Hypothalamus (tissue), 51 donors: ENCODE measurements at regions not wholly inside any gene's neighbourhood (a gene's known extent, or its start where the extent isn't known, plus 50 kb on each side); places are given as distances from the start of the nearest gene placed in this dataset.
"Not testable (repeated sequence)": the region's sequence is repeated elsewhere in the genome, so short reads cannot be mapped to it uniquely, and the experiment has no call there.

Experiments
- DNase-seq, 51 donors: peaks; one replicate each; lab custom pipeline; 2025; lab: John Stamatoyannopoulos, UW

DNA sequence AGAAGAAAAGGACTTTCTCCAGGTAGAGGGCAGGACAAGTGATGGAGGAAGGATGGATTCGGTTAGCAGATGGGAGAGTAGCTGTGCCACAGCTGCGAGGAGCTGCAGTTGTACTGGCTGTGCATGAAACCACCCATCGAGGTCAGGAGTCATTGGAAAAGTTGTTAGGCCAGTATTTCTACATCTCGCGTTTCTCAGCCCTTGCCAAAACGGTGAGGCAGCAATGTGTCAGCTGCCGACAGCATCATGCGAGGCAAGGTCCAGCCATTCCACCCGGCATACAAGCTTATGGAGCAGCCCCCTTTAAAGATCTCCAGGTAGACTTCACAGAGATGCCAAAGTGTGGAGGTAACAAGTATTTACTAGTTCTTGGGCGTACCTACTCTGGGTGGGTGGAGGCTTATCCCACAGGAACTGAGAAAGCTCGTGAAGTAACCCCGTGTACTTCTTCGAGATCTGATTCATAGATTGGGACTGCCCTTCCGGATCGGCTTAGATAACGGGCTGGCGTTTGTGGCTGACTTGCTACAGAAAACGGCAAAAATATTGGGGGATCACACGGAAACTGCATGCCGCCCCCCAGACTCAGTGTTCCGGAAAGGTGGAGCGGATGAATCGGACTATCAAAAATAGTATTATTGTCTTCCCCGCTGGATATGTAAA is 105.0 kb upstream of the HMX1 start:
- not testable (repeated sequence) for DNase-seq

DNA sequence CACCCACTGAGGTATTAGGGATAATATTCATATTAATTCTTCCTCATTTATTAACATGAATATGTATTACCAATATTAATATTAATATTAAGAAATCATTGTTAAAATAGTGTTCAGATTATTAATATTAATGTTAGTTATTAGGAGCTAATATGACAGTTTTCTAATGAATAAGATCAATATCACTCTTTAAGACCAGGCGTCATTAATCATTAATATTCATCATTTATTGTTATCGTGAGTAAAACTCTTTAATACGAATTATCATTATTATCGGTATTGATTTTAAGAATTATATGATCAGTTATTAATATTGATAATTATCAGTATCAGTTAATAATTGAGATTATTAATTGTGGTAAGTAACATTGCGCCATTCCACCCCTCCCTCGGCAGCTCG is 101.0 kb upstream of the HMX1 start:
- not testable (repeated sequence) for DNase-seq

DNA sequence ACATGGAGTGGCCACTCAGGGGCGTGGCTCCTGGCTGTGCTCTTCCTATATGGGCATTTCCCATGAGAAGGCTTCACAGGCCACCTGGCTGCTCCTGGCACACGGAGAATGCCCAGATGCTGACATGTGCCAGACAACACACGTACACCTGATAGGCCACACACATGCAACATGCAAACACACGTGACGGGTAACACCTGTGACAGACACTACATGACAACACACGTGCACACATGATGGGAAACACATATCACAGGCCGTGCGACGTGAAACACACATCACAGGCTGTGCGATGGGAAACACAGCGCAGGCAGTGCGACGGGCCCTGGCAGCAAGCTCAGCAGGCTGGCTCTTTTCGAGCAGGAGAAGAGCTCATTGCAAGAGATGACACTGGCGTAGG is 94.3 kb upstream of the HMX1 start:
- DNase-seq = not testable (repeated sequence)

DNA sequence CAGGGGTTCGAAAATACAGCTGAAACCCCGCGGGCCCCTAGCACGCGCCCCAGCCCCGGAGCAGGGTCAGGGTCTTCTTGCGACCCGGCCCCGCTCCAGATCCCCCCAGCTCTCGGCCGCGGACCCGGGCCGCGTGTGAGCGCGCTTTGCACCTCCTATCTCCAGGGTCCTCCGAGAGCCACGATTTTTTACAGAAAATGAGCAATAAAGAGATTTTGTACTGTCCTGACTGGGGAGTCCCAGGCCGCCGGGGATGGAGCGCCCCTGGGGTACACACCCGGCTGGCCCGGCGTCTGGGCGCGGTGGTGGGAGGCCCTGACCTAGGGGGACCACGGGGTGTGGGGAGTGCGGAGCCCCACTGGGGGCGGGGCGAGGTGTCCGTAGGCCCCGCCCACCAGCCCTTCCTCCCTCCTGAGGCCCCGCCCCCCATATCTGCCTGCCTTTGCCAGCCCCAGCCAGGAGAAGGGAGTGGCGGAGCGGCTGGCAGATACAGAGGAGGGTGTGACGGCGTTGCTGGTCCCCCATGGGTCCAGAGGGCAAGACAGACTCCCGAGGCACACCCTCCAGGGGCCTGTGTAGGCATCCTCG is 92.7 kb upstream of the HMX1 start:
- DNase-seq = not testable (repeated sequence)

DNA sequence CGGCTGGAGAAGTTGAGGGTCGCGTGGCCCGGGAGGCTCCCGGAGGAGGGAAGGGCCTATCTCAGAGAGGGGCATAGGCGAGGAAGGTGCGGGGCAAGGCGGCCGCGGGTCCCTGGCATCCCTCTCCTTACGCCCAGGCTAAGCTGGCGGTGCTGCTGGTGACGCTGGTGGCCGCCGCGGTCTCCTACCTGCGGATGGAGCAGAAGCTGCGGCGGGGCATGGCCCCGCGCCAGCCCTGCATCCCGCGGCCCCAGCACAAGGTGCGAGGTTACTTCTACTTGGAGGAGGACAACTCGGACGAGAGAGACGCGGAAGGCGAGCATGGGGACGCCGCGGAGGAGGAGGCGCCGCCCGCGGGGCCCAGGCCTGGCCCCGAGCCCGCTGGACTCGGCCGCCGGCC is 91.9 kb upstream of the HMX1 start:
- DNase-seq = not testable (repeated sequence)

DNA sequence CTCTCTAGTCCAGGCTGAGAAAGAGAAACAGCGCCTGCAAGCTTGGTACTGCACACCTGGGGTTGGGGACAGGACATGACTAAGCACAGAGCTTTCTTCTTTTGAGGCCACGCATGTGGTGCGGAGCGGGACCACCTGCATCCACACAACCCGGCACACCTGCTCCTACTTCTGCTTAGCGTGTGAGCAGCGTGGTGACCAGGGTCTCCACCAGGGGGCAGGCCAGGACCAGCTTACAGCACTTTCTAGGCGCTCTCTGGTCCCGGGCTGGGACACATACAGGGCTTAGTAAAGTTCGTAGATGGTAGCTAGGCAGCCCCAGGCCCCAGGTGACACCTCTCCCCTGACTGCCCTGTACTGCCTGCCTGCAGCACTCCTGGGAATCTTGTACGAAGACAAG is 89.7 kb upstream of the HMX1 start:
- peak in 31 of 51 donors; percentile 1 to 73 (median 33) for DNase-seq

DNA sequence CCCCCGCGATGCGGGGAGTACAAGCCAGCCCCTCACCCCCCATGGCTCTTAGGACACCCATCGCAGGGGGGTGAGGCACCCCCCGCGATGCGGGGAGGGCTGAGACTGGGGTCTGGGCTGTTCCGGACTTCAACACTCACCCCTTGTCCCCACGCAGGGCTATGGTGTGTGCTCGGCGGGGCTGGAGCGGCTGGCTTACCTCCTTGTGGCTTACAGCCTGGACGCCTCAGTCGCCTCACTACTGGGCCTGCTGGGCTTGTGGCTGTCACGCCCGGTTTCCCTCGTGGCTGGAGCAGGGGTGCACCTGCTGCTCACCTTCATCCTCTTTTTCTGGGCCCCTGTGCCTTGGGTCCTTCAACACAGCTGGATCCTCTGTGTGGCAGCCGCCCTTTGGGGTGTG is 87.8 kb upstream of the HMX1 start:
- DNase-seq = not testable (repeated sequence)

DNA sequence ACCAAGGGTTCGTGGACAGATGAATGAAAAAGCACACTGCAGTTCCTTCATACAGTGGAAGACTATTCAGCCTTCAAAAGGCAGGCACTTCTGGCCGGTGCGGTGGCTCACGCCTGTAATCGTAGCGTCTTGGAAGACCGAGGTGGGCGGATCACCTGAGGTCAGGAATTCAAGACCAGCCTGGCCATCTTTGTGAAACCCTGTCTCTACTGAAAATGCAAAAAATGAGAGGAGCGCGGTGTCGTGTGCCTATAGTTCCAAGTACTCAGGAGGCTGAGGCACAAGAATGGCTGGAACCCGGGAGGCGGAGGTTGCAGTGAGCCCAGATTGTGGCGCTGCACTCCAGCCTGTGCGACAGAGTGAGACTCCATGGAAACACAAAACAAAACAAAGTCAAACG is 82.4 kb upstream of the HMX1 start:
- DNase-seq = not testable (repeated sequence)

DNA sequence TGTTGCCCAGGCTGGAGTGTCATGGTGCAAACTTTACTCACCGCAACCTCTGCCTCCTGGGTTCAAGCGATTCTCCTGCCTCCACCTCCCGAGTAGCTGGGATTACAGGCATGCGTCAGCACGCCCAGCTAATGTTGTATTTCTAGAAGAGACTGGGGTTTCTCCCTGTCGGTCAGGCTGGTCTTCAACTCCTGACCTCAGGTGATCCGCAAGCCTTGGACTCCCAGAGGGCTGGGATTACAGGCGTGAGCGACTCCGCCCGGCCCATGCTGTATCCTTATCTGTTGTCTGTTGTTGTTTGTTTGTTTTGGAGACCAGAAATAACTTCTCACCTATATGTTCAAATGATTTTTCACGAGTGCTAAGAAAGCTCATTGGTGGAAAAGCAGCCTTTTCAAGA is 81.2 kb upstream of the HMX1 start:
- not testable (repeated sequence) for DNase-seq

DNA sequence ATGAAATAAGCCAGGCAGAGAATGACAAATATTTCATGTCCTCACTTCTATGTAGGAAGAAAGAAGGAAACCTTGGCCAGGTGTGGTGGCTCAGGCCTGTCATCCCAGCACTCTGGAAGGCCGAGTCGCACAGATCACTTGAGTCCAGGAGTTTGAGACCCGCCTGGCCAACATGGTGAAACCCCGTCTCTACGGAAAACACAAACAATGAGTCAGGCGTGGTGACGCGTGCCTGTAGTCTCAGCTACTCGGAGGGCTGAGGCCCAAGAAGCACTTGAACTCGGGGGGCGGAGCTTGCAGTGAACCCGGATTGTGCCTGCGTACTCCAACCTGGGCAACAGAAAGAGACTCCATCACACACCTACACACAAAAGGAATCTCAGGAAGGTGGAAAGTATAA is 80.5 kb upstream of the HMX1 start:
- not testable (repeated sequence) for DNase-seq

DNA sequence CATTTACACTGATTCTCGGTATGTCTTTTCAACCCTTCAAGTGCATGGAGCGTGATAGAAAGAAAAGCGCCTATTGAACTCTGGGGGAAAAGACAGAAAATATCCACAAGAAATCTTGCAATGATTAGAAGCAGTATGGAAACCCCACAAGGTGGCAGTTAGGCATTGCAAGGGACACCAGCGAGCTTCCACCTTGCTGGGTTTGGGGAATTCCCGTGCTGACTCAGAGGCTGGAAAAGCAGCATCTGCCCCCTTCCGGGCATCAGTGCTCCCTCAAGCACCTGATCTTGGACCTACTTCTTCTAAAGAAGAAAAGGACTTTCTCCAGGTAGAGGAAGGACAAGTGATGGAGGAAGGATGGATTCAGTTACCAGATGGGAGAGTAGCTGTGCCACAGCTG is 73.9 kb upstream of the HMX1 start:
- not testable (repeated sequence) for DNase-seq

DNA sequence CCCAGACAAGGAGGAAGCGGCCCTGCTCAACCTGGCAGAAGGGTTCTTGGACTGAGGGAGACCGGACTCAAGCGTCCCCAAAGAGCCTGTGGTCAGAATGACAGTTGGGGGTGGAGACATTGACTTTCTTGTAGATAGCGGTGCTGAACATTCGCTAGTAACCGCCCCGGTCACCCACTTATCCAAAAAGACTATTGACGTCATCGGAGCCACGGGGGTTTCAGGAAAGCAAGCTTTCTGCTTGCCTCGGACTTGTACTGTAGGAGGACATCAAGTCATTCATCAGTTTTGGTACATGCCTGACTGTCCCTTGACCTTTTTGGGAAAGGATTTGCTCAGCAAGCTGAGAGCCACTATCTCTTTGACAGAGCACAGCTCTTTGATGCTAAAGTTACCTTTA is 71.7 kb upstream of the HMX1 start:
- not testable (repeated sequence) for DNase-seq

DNA sequence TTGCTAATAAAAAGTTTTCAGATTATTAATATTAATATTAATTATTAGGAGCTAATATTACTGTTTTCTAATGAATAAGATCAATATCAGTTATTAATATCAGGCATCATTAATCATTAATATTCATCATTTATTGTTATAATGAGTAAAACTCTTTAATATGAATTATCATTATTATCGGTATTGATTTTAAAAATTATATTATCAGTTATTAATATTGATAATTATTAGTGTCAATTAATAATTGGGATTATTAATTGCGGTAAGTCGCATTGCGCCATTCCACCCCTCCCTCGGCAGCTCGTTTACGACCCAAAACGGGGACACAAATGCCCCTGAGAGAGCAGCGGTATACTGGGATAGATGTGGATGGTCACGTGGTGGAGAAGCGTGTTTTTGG is 70.4 kb upstream of the HMX1 start:
- not testable (repeated sequence) for DNase-seq

DNA sequence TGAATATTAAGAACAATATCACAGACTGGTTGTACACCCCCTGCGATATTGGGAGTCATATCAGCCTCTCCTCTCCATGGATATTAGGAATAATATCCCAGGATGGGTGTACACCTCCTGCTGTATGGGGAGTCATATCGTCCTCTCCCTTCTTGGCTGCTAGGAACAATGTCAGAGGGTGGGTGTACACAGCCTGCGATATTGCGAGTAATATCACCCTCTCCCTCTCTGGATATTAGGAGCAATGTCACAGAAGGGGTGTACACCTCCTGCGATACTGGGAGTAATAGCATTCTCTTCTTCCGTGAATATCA is 69.8 kb upstream of the HMX1 start:
- DNase-seq = not testable (repeated sequence)

DNA sequence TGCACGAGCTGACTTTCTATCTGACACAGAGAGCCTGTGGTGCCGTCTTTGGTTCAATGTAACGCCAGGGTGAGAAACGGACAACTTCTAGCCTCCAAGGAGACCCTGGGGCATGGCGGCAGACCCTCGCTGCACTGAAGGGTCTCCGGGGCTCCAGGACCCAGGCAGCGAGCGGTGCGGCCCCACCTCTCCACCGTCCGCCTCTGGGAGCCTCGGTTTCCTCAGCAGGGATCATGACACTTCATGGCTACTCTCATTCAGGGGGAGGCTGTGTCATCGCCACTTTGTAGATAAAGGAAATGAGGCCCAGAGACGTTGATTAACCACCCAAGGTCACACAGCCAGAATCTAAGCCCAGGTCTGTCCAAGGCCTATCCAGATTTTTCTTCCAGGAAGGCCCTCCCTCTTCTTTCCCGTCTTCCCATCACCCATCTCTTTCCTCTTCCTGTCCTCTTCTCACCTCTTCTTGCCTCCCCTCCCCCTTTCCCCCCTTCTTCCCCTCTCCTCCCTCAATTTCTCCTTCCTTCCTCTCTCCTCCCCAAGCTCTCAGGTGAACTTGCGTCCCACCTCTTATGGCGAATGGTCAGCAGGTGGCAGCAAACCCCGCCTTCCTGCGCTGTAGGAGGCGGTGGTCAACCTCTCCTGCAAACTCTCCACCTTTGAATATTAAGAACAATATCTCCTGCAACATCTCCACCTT is 69.3 kb upstream of the HMX1 start:
- no peak for DNase-seq

DNA sequence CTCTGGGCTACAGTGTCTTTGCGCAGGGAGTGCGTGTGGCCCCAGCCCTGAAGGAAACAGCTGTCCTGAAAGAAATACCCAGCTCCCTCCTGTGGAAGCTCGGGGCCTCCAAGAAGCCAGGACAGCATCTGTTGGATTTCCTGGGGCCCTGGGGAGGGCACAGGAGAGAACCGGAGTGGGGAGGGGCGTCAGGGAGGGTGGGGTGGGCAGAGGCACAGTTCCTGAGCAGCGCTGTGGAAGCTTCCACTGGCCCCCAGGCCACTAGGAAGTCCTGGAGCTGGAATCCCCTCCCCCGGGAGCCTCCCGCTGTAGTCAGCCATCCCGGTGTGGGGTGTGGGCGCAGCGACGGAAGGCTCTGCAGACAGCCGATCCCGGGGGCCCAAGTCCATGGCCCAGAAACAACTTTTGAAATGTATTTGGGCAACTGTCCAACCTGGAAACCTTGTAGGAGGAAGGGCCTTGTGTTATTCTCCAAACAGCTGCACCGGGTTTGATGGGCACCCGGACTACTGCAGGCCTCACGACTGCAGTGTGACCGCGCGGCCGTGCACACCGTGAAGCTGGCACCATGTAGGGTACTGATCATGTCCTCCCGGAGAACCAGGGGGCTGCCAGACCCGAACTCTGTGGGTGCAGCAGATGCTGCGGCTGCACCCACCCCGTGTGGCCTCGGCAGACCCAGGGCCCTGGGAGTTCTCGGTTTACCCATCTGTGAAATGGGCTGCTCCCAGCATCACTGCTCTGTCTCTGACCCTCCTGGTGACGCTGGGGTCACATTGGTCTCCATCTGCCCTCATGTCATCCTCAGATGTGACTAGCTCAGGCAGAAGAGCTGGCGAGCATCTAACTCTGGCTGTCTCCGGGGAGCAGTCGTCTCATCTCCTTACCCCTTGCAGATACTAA is 68.5 kb upstream of the HMX1 start:
- no peak for DNase-seq

DNA sequence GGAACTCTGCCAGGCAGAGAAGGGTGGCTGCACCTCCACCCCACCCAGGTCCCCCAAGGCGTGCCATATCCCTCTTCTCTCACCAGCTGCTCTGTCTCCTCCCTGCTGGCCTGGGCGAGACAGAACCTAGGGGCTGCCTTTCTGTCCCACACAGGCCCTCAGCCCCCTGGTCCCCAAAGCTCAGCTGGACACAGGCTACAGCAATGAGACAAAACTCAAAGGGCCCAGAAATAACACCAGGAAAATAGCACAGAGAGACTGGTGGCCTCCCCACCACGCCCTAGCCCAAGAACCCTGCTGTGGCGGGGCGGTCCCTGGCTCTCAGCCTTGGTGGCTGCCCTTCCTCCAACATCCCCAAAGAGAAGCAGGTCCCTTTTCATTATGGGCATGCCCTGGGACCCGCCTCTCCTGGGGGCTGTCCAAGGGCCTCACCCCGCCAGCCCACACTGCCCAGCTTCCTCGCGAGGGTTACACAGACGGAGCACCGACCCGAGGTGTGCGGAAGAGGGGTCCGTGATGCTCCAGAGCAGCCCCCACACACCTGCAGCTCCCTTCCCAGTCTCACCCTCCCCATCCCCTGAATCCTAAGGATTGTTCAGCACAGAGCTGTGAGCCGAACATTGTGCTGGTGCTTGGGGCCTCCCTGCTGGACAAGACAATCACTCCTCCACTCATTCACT is 67.7 kb upstream of the HMX1 start:
- DNase-seq = no peak

DNA sequence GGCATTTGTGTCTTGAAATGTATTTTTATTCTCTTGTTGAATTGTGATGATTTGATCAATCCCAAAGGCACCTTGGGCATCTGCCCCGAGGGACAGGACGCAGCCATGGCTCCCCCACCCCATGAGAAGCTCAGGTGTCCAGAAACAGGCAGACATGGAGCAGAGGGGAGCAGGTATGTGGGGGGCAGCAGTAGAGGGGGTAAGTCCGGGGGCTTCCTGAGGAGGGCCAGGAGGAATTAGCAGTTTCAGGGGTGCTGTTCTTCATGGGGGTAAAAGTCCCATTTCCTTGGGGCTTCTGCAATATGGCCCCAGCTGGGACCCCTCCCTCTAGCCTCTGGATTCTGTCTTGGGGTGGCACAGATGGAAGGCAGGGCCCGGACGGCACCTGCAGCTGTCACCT is 67.0 kb upstream of the HMX1 start:
- no peak for DNase-seq

DNA sequence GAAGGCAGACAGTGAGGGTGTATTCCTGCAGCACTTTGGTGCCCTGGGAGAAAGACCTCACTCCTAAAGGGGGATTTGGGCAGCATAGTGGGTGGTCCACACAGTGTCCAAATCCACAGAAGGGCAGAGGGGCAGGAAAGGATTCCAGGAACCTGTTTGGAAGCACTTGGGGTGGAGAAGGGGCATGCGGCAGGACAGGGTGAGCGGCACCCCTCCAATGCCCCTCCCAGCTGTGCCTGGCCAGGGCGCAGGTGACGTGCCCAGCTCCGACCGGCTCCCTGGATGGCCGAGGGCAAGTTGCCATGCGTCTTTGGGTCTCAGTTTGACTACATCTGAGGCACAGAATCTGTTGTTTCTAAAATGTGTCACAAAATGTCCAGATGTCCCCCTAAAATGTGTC is 66.5 kb upstream of the HMX1 start:
- DNase-seq = no peak

DNA sequence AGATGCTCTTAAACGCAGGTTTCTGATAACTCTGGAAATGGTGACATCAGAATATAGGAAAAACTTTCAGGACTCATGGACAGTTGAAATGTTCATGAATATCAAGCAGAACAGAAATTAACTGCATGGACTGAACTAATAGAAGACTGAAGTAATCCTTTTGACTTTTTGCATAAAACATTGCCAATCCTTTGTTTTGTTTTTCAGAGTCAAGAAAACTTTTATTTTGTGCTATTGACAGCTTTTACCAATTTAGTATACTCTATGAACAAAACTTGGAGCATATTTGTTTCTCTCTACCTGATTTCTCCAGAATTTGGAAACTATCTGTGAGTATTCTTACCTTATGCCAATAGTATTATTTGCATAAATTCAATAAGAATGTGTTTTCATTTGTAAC is 61.2 kb upstream of the HMX1 start:
- no peak for DNase-seq

DNA sequence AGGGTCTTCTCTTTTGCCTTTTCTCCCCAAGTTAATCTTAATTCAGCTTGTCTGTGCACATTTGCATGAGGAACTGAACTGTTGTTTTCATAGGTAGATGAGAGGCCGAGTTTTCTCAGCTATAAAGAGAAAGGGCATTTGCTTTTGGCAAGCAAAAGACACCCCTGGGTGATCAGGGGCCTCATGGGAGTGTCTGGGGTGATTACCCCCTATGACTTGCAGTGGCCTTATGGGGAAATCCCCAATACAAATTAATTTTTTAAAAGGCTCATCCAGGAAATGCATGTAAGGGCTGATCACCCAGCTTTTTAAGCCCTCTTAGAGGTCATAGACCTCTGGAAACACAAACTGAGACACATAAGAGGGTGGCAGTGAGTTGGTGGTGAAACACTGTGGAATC is 56.4 kb upstream of the HMX1 start:
- no peak for DNase-seq
